SK-N-SH treated with all-trans-retinoic acid at 6 μM for 48 hours (cell line): ENCODE measurements at regions not wholly inside any gene's neighbourhood (a gene's known extent, or its start where the extent isn't known, plus 50 kb on each side); places are given as distances from the start of the nearest gene placed in this dataset.

Source experiments
- BACH2 ChIP-seq: fragments of 250-450 bp; sonication (Bioruptor Pico); IDR thresholded peaks from 2 replicates; pipeline ENCODE4 v1.9.0; 2021; ENCODE audit warnings: mild to moderate bottlenecking, borderline replicate concordance
- ESRRG ChIP-seq: fragments of 250-450 bp; sonication (Bioruptor Pico); IDR thresholded peaks from 2 replicates; pipeline ENCODE4 v1.6.1; 2021; ENCODE audit warnings: mild to moderate bottlenecking
- PPARA ChIP-seq: fragments of 250-450 bp; sonication (Bioruptor Pico); IDR thresholded peaks from 2 replicates; pipeline ENCODE4 v1.5.0; 2020; ENCODE audit warnings: mild to moderate bottlenecking, borderline replicate concordance
- RARB ChIP-seq: fragments of 250-450 bp; sonication (Bioruptor Pico); IDR thresholded peaks from 2 replicates; pipeline ENCODE4 v1.8.0; 2021; ENCODE audit warnings: mild to moderate bottlenecking, moderate library complexity
- TOX ChIP-seq: fragments of 250-450 bp; sonication (Bioruptor Pico); IDR thresholded peaks from 2 replicates; pipeline ENCODE4 v1.8.0; 2021; ENCODE audit warnings: mild to moderate bottlenecking, moderate library complexity, borderline replicate concordance
- ZC3H10 ChIP-seq: fragments of 250-450 bp; sonication (Bioruptor Pico); IDR thresholded peaks from 2 replicates; pipeline ENCODE4 v1.5.1; 2021; ENCODE audit warnings: mild to moderate bottlenecking, moderate library complexity
- ZFP30 ChIP-seq: fragments of 450-650 bp; formaldehyde crosslinking; IDR thresholded peaks from 2 replicates; pipeline ENCODE4 v1.5.0; 2022; ENCODE audit warnings: mild to moderate bottlenecking, moderate library complexity
- ZNF70 ChIP-seq: fragments of 450-650 bp; formaldehyde crosslinking; IDR thresholded peaks from 2 replicates; pipeline ENCODE4 v1.5.0; 2020; ENCODE audit warnings: mild to moderate bottlenecking, moderate library complexity
- ZNF8 ChIP-seq: fragments of 450-650 bp; formaldehyde crosslinking; IDR thresholded peaks from 2 replicates; pipeline ENCODE4 v1.5.0; 2020; ENCODE audit warnings: mild to moderate bottlenecking, moderate library complexity
- TF ChIP-seq, protein P1 (sequence below): fragments of 250-450 bp; sonication (Bioruptor Pico); IDR thresholded peaks from 2 replicates; pipeline ENCODE4 v1.5.1; 2021; ENCODE audit warnings: mild to moderate bottlenecking, moderate library complexity
- TF ChIP-seq, protein P2 (sequence below): fragments of 250-450 bp; sonication (Bioruptor Pico); IDR thresholded peaks from 2 replicates; pipeline ENCODE4 v1.8.0; 2020; ENCODE audit warnings: mild to moderate bottlenecking, moderate library complexity, borderline replicate concordance
- TF ChIP-seq, protein P3 (sequence below): fragments of 250-450 bp; sonication (Bioruptor Pico); IDR thresholded peaks from 2 replicates; pipeline ENCODE4 v1.5.1; 2020; ENCODE audit warnings: low read depth, mild to moderate bottlenecking, moderate library complexity

GRCh38 chr15:31930967-31931366 is 99.3 kb upstream of the CHRNA7 start:
- TF ChIP-seq, protein P1, sequence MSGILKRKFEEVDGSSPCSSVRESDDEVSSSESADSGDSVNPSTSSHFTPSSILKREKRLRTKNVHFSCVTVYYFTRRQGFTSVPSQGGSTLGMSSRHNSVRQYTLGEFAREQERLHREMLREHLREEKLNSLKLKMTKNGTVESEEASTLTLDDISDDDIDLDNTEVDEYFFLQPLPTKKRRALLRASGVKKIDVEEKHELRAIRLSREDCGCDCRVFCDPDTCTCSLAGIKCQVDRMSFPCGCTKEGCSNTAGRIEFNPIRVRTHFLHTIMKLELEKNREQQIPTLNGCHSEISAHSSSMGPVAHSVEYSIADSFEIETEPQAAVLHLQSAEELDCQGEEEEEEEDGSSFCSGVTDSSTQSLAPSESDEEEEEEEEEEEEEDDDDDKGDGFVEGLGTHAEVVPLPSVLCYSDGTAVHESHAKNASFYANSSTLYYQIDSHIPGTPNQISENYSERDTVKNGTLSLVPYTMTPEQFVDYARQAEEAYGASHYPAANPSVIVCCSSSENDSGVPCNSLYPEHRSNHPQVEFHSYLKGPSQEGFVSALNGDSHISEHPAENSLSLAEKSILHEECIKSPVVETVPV: no peak
- TF ChIP-seq BACH2 (CRISPR knock-in tag) (no peak), PPARA (CRISPR knock-in tag) (no peak), TOX (CRISPR knock-in tag) (no peak), ZC3H10 (CRISPR knock-in tag) (no peak), ZNF8 (no peak), ESRRG (no peak), ZFP30 (CRISPR knock-in tag) (no peak), RARB (CRISPR knock-in tag) (no peak), ZNF70 (CRISPR knock-in tag) (no peak)
- TF ChIP-seq, protein P2, sequence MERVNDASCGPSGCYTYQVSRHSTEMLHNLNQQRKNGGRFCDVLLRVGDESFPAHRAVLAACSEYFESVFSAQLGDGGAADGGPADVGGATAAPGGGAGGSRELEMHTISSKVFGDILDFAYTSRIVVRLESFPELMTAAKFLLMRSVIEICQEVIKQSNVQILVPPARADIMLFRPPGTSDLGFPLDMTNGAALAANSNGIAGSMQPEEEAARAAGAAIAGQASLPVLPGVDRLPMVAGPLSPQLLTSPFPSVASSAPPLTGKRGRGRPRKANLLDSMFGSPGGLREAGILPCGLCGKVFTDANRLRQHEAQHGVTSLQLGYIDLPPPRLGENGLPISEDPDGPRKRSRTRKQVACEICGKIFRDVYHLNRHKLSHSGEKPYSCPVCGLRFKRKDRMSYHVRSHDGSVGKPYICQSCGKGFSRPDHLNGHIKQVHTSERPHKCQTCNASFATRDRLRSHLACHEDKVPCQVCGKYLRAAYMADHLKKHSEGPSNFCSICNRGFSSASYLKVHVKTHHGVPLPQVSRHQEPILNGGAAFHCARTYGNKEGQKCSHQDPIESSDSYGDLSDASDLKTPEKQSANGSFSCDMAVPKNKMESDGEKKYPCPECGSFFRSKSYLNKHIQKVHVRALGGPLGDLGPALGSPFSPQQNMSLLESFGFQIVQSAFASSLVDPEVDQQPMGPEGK: no peak
- TF ChIP-seq, protein P3, sequence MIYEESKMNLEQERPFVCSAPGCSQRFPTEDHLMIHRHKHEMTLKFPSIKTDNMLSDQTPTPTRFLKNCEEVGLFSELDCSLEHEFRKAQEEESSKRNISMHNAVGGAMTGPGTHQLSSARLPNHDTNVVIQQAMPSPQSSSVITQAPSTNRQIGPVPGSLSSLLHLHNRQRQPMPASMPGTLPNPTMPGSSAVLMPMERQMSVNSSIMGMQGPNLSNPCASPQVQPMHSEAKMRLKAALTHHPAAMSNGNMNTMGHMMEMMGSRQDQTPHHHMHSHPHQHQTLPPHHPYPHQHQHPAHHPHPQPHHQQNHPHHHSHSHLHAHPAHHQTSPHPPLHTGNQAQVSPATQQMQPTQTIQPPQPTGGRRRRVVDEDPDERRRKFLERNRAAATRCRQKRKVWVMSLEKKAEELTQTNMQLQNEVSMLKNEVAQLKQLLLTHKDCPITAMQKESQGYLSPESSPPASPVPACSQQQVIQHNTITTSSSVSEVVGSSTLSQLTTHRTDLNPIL (CRISPR knock-in tag): no peak
